Osteoblast (primary cell): ENCODE measurements at regions not wholly inside any gene's neighbourhood (a gene's known extent, or its start where the extent isn't known, plus 50 kb on each side); places are given as distances from the start of the nearest gene placed in this dataset.

Source experiments
- DNase-seq: peaks from one replicate; pipeline ENCODE4 v3.0.0; 2011; ENCODE audit warnings: low spot score, mixed read lengths; ENCODE audit not compliant: insufficient read length; ENCODE audit errors: missing footprints
- H2AFZ ChIP-seq: 2 replicates; pipeline ENCODE4 v1.6.0; 2011; ENCODE audit warnings: mild to moderate bottlenecking, low read length
- H3K27ac ChIP-seq: 2 replicates; pipeline ENCODE4 v1.5.1; 2011; ENCODE audit warnings: mild to moderate bottlenecking, low read depth, low read length, moderate library complexity
- H3K27me3 ChIP-seq: 2 replicates; pipeline ENCODE4 v1.6.0; 2012; ENCODE audit warnings: mild to moderate bottlenecking, control low read depth, inconsistent platforms, low read length, moderate library complexity; ENCODE audit not compliant: insufficient read depth
- H3K36me3 ChIP-seq: 2 replicates; pipeline ENCODE4 v1.5.1; 2011; ENCODE audit warnings: mild to moderate bottlenecking, low read length, control low read depth, moderate library complexity; ENCODE audit not compliant: insufficient read depth
- H3K4me1 ChIP-seq: 2 replicates; pipeline ENCODE4 v1.5.1; 2011; ENCODE audit warnings: mild to moderate bottlenecking, low read length, control low read depth, moderate library complexity; ENCODE audit not compliant: insufficient read depth
- H3K4me2 ChIP-seq: 2 replicates; pipeline ENCODE4 v1.6.0; 2011; ENCODE audit warnings: mild to moderate bottlenecking, low read length; ENCODE audit not compliant: insufficient read depth
- H3K4me3 ChIP-seq: fragments of 200-600 bp; sonication (generic); 3 replicates; pipeline ENCODE4 v1.5.1; 2012; ENCODE audit warnings: mild to moderate bottlenecking, low read length, inconsistent platforms; ENCODE audit not compliant: insufficient read depth
- H3K79me2 ChIP-seq: 2 replicates; pipeline ENCODE4 v1.6.0; 2012; ENCODE audit warnings: mild to moderate bottlenecking, low read length, control low read depth, inconsistent platforms; ENCODE audit not compliant: insufficient read depth
- H3K9me3 ChIP-seq: 2 replicates; pipeline ENCODE4 v1.5.1; 2011; ENCODE audit warnings: low read depth, low read length, control low read depth
- H4K20me1 ChIP-seq: 2 replicates; pipeline ENCODE4 v1.6.0; 2012; ENCODE audit warnings: mild to moderate bottlenecking, low read length, control low read depth; ENCODE audit not compliant: insufficient read depth
- TF ChIP-seq, protein P1 (sequence below): IDR thresholded peaks from 2 replicates; pipeline ENCODE4 v1.5.1; 2011; ENCODE audit warnings: mild to moderate bottlenecking, low read depth, low read length, moderate library complexity; ENCODE audit errors: extremely low read depth

DNA sequence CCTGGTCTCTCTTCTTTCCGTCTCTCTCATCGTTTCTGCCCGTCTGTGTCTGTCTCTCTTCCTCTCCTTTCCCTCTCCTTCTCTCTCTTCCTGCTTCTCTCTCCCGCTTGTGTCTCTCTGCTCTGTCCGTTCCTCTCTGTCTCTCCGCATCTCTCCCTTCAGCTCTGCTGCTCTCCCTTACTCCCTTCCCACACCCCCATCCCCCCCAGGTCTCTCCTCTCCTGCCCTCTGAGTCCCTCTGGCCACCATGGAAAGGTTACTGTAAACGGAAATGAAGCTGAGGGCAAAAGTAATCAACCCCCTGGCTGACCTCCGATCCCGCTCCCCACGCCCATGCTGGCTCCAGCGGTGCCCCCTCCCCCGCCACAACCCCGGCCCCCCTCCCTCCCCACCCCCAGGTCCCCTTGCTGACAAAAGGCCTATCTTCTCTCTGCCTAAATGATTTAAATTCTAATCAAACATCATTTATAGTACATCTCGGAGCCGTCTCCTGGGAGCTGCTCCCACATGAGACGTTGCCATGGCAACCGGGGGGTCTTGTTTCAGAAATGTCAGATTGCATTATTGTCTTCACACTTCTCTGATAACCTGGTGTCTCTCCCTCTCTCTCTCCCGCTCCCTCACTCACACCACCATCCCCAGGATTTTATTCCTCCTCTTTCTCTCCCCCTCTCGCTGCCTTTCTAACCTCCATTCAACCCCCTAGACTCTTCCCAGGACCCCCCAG lies 203.8 kb downstream of the RBM19 start:
- Histone ChIP-seq H3K27me3 (peaks cover 8% of the 10 kb centered on the region), H3K4me2 (no peak overlapping the region), H4K20me1 (no peaks in the 10 kb centered on the region), H3K36me3 (no peaks in the 10 kb centered on the region), H3K4me3 (no peak overlapping the region), H3K79me2 (no peaks in the 10 kb centered on the region), H3K9me3 (no peaks in the 10 kb centered on the region), H3K27ac (no peak overlapping the region), H3K4me1 (peaks cover 2% of the 10 kb centered on the region), H2AFZ (no peak overlapping the region)
- TF ChIP-seq, protein P1, sequence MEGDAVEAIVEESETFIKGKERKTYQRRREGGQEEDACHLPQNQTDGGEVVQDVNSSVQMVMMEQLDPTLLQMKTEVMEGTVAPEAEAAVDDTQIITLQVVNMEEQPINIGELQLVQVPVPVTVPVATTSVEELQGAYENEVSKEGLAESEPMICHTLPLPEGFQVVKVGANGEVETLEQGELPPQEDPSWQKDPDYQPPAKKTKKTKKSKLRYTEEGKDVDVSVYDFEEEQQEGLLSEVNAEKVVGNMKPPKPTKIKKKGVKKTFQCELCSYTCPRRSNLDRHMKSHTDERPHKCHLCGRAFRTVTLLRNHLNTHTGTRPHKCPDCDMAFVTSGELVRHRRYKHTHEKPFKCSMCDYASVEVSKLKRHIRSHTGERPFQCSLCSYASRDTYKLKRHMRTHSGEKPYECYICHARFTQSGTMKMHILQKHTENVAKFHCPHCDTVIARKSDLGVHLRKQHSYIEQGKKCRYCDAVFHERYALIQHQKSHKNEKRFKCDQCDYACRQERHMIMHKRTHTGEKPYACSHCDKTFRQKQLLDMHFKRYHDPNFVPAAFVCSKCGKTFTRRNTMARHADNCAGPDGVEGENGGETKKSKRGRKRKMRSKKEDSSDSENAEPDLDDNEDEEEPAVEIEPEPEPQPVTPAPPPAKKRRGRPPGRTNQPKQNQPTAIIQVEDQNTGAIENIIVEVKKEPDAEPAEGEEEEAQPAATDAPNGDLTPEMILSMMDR = no peak
- DNase-seq = no peak

DNA sequence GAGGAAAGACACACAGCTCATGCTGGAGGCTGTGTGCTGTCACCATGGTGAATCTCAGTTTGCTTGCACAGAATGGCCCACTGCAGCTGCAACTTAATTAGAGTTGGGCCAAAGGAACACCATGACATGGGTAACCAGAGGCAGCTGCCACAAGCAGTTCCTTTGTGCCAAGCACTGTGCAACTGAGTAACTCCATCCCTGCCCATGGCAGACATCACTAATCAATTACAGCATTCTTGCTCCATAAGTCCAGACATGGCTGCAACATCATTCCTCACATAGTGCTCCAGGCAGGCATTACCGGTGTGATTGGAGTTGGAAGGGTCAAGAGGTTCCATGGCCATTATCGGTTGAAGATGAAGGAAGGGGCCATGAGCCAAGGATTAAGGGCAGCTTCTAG lies 207.0 kb downstream of the RBM19 start:
- no peaks in the 10 kb centered on the region for H3K79me2 ChIP-seq
- TF ChIP-seq, protein P1 = no peak
- no peak for DNase-seq
- no peaks in the 10 kb centered on the region for H4K20me1 ChIP-seq
- peaks cover 8% of the 10 kb centered on the region for H3K27me3 ChIP-seq
- H3K27ac ChIP-seq = no peak overlapping the region
- H2AFZ ChIP-seq = no peak overlapping the region
- no peak overlapping the region for H3K4me3 ChIP-seq
- no peaks in the 10 kb centered on the region for H3K4me1 ChIP-seq
- no peak overlapping the region for H3K4me2 ChIP-seq
- no peaks in the 10 kb centered on the region for H3K9me3 ChIP-seq
- no peaks in the 10 kb centered on the region for H3K36me3 ChIP-seq

DNA sequence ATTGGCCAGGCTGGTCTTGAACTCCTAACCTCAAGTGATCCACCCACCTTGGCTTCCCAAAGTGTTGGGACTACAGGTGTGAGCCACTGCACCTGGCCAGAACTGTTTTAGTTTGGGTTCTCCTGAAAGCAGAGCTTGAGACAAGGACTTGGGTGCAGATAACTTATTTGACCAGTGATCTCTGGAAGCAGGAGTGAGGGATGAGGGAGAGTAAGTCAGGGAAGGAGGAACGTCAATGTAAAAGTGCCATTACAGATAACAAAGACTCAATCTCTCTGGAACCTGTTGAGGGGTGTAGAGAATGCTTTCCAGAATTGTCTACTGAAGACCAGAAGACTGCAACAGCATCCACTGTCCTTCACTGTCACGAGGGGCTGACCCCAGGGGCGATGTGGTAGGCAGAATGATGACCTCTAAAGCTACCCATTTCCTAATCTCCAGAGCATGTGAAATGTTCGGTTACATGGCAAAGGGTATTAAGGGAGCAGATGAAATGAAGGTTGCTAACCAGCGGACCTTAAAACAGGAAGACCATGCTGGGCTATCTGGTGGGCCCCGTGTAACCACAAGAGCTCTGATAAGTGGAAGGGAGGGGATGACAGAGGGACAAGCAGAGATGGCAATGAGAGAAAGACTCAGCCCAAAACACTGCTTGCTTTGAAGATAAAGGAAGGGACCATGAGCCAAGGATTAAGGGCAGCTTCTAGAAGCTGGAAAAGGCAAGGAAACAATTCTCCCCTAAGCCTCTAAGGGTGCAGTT lies 207.8 kb downstream of the RBM19 start:
- Histone ChIP-seq H3K27ac (no peak overlapping the region), H3K27me3 (peaks cover 8% of the 10 kb centered on the region), H3K79me2 (no peaks in the 10 kb centered on the region), H3K4me2 (no peak overlapping the region), H3K4me3 (no peak overlapping the region), H3K4me1 (no peaks in the 10 kb centered on the region), H2AFZ (no peak overlapping the region), H4K20me1 (no peaks in the 10 kb centered on the region), H3K9me3 (no peaks in the 10 kb centered on the region), H3K36me3 (no peaks in the 10 kb centered on the region)
- DNase-seq = no peak
- TF ChIP-seq, protein P1 = no peak
